ENCODE measurements at regions not wholly inside any gene's neighbourhood (a gene's known extent, or its start where the extent isn't known, plus 50 kb on each side); places are given as distances from the start of the nearest gene placed in this dataset.

GRCh38 chr11:34791780-34792542, 124.2 kb downstream of the APIP start:
- Histone ChIP-seq H3K36me3 (ENCODE audit: control insufficient read depth, insufficient read depth, low read length) (no peaks in the 10 kb centered on the region), H3K4me1 (ENCODE audit: control insufficient read depth, extremely low read depth, insufficient read depth, low read length) (peaks cover 2% of the 10 kb centered on the region), H3K27me3 (ENCODE audit: control insufficient read depth, insufficient read depth, low read length) (no peaks in the 10 kb centered on the region), H3K27ac (ENCODE audit: insufficient read depth, low read length) (no peak overlapping the region), H2AFZ (ENCODE audit: low read length) (no peak overlapping the region), H4K20me1 (ENCODE audit: control insufficient read depth, extremely low read depth, insufficient read depth, low read length) (no peaks in the 10 kb centered on the region), H3K79me2 (ENCODE audit: control insufficient read depth, insufficient read depth, low read length) (no peaks in the 10 kb centered on the region), H3K9me3 (ENCODE audit: control insufficient read depth, insufficient read depth, low read depth, low read length) (no peaks in the 10 kb centered on the region), H3K4me3 (replicated peaks in 1 of 4; ENCODE audit: control extremely low read depth in 1 of 4, insufficient read depth in 1 of 4, low read depth in 3 of 4, low read length in 4 of 4) (no peak overlapping the region), H3K4me2 (ENCODE audit: extremely low read depth, insufficient read depth, low read length) (no peak overlapping the region), H3K9ac (ENCODE audit: insufficient read depth, low read length) (no peak overlapping the region)
- TF ChIP-seq EZH2 (IDR thresholded peaks at IDR 0.05; ENCODE audit: low read length, missing control alignments): no peak
- TF ChIP-seq, protein P1, sequence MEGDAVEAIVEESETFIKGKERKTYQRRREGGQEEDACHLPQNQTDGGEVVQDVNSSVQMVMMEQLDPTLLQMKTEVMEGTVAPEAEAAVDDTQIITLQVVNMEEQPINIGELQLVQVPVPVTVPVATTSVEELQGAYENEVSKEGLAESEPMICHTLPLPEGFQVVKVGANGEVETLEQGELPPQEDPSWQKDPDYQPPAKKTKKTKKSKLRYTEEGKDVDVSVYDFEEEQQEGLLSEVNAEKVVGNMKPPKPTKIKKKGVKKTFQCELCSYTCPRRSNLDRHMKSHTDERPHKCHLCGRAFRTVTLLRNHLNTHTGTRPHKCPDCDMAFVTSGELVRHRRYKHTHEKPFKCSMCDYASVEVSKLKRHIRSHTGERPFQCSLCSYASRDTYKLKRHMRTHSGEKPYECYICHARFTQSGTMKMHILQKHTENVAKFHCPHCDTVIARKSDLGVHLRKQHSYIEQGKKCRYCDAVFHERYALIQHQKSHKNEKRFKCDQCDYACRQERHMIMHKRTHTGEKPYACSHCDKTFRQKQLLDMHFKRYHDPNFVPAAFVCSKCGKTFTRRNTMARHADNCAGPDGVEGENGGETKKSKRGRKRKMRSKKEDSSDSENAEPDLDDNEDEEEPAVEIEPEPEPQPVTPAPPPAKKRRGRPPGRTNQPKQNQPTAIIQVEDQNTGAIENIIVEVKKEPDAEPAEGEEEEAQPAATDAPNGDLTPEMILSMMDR (conservative IDR thresholded peaks at IDR 0.05 in 1 of 2, IDR thresholded peaks at IDR 0.05 in 1 of 2; ENCODE audit: low read depth in 1 of 2, low read length in 2 of 2): no peak
- DNase-seq (ENCODE audit: low read depth in 2 of 2): no peak

DNA sequence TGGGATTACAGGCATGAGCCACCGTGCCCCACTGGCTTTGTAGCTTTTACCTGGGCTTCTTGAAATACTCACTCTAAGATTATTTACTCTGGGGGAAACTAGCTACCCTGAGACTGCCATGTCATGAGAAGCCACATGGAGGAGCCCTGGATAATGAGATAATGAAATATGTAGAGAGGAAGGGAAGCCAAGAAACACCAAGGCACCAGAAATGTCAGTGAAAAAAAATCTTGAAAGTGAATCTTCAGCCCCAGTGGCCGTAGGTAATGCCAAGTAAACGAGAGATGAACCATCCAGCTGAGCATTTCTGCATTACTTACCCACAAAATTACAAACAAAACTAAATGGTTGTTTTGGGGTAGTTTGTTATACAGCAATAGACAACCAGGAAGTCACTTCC, 125.6 kb downstream of the APIP start:
- no peaks in the 10 kb centered on the region for H3K9me3 ChIP-seq (ENCODE audit: control insufficient read depth, insufficient read depth, low read depth, low read length)
- H3K27ac ChIP-seq (ENCODE audit: insufficient read depth, low read length): no peak overlapping the region
- no peak overlapping the region for H2AFZ ChIP-seq (ENCODE audit: low read length)
- H3K79me2 ChIP-seq (ENCODE audit: control insufficient read depth, insufficient read depth, low read length): no peaks in the 10 kb centered on the region
- no peak for TF ChIP-seq EZH2 (IDR thresholded peaks at IDR 0.05; ENCODE audit: low read length, missing control alignments)
- TF ChIP-seq, protein P1 (conservative IDR thresholded peaks at IDR 0.05 in 1 of 2, IDR thresholded peaks at IDR 0.05 in 1 of 2; ENCODE audit: low read depth in 1 of 2, low read length in 2 of 2): no peak
- peaks cover 2% of the 10 kb centered on the region for H3K4me1 ChIP-seq (ENCODE audit: control insufficient read depth, extremely low read depth, insufficient read depth, low read length)
- H3K4me2 ChIP-seq (ENCODE audit: extremely low read depth, insufficient read depth, low read length): no peak overlapping the region
- H3K9ac ChIP-seq (ENCODE audit: insufficient read depth, low read length): no peak overlapping the region
- H4K20me1 ChIP-seq (ENCODE audit: control insufficient read depth, extremely low read depth, insufficient read depth, low read length): no peaks in the 10 kb centered on the region
- no peak for DNase-seq (ENCODE audit: low read depth in 2 of 2)
- H3K4me3 ChIP-seq (replicated peaks in 1 of 4; ENCODE audit: control extremely low read depth in 1 of 4, insufficient read depth in 1 of 4, low read depth in 3 of 4, low read length in 4 of 4): no peak overlapping the region
- H3K36me3 ChIP-seq (ENCODE audit: control insufficient read depth, insufficient read depth, low read length): no peaks in the 10 kb centered on the region
- no peaks in the 10 kb centered on the region for H3K27me3 ChIP-seq (ENCODE audit: control insufficient read depth, insufficient read depth, low read length)

DNA sequence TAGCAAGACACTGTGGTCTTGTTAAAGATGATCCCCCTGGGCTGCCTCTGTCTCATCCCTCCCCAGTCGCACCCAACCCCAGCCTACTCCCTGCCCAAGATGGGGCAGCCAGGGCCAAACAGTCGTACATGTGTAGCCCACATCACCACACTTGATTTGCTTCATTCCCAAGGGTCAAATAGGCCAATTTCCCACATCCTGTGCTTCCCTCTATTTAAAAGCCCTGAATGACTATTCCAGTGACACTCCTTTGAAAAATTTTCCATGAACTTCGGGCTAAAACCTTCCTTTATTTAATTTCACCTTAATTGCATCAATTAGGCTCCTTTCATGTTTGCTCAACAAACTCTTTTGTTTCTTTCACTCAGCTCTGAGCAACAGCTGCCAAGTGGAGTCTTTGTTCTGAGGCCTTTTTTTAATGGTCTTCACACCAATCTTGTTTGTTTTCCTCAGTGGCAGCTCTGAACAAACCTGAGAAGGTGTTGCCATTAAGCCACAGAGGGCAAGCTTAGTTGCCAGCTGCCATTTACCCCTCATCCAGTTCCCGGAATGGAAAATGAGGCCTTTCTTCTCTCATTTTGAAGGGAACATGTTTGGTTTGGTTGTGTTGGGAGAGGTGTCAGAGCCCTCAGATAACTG, 126.9 kb downstream of the APIP start:
- H3K4me1 ChIP-seq (ENCODE audit: control insufficient read depth, extremely low read depth, insufficient read depth, low read length): peaks cover 2% of the 10 kb centered on the region

More for the DNA sequence above, 126.9 kb downstream of the APIP start:
- H2AFZ ChIP-seq (ENCODE audit: low read length): no peak overlapping the region
- no peak for DNase-seq (ENCODE audit: low read depth in 2 of 2)
- H3K4me3 ChIP-seq (replicated peaks in 1 of 4; ENCODE audit: control extremely low read depth in 1 of 4, insufficient read depth in 1 of 4, low read depth in 3 of 4, low read length in 4 of 4): no peak overlapping the region
- no peak overlapping the region for H3K4me2 ChIP-seq (ENCODE audit: extremely low read depth, insufficient read depth, low read length)
- TF ChIP-seq EZH2 (IDR thresholded peaks at IDR 0.05; ENCODE audit: low read length, missing control alignments): no peak
- TF ChIP-seq, protein P1 (conservative IDR thresholded peaks at IDR 0.05 in 1 of 2, IDR thresholded peaks at IDR 0.05 in 1 of 2; ENCODE audit: low read depth in 1 of 2, low read length in 2 of 2): no peak
- H4K20me1 ChIP-seq (ENCODE audit: control insufficient read depth, extremely low read depth, insufficient read depth, low read length): no peaks in the 10 kb centered on the region
- no peaks in the 10 kb centered on the region for H3K36me3 ChIP-seq (ENCODE audit: control insufficient read depth, insufficient read depth, low read length)
- no peaks in the 10 kb centered on the region for H3K79me2 ChIP-seq (ENCODE audit: control insufficient read depth, insufficient read depth, low read length)
- H3K9me3 ChIP-seq (ENCODE audit: control insufficient read depth, insufficient read depth, low read depth, low read length): no peaks in the 10 kb centered on the region
- no peak overlapping the region for H3K9ac ChIP-seq (ENCODE audit: insufficient read depth, low read length)
- no peaks in the 10 kb centered on the region for H3K27me3 ChIP-seq (ENCODE audit: control insufficient read depth, insufficient read depth, low read length)
- H3K27ac ChIP-seq (ENCODE audit: insufficient read depth, low read length): no peak overlapping the region
